Mesenchymal stem cell (in vitro differentiated cells and primary cell): ENCODE measurements at regions not wholly inside any gene's neighbourhood (a gene's known extent, or its start where the extent isn't known, plus 50 kb on each side); places are given as distances from the start of the nearest gene placed in this dataset.
A peak's percentile ranks its signal among the peaks of the same experiment; 100 is the strongest.

Source experiments
- DNase-seq: peaks from one replicate; pipeline ENCODE4 v3.0.0-alpha.2; 2013
- H2AFZ ChIP-seq: one replicate; pipeline ENCODE4 v1.6.1; 2013; ENCODE audit warnings: low read depth, mild to moderate bottlenecking, control low read depth, inconsistent platforms, low read length, moderate library complexity
- H2AK5ac ChIP-seq: 2 replicates; pipeline ENCODE4 v1.6.1; 2013; ENCODE audit warnings: low read length, moderate library complexity, mild to moderate bottlenecking, inconsistent platforms; ENCODE audit not compliant: severe bottlenecking
- H2BK120ac ChIP-seq: one replicate; pipeline ENCODE4 v1.6.1; 2013; ENCODE audit warnings: low read depth, mild to moderate bottlenecking, inconsistent platforms, low read length, moderate library complexity
- H2BK12ac ChIP-seq, 2 experiments: one replicate each; pipeline ENCODE4 v1.6.1; 2013; ENCODE audit warnings: inconsistent platforms in 2 of 2, low read length in 2 of 2, mild to moderate bottlenecking in 2 of 2, moderate library complexity in 2 of 2, control low read depth in 1 of 2
- H2BK15ac ChIP-seq: one replicate; pipeline ENCODE4 v1.6.1; 2013; ENCODE audit warnings: mild to moderate bottlenecking, low read depth, inconsistent platforms; ENCODE audit not compliant: poor library complexity, severe bottlenecking
- H2BK5ac ChIP-seq: 2 replicates; pipeline ENCODE4 v1.6.1; 2013; ENCODE audit warnings: low read depth, mild to moderate bottlenecking, low read length, control low read depth, inconsistent platforms; ENCODE audit not compliant: poor library complexity, severe bottlenecking
- H3K14ac ChIP-seq, 2 experiments: one replicate each; pipeline ENCODE4 v1.6.1; 2013; ENCODE audit warnings: inconsistent platforms in 2 of 2, low read length in 2 of 2, control low read depth in 1 of 2, mild to moderate bottlenecking in 1 of 2, moderate library complexity in 1 of 2
- H3K18ac ChIP-seq, 2 experiments: one replicate each; pipeline ENCODE4 v1.6.1; 2013; ENCODE audit warnings: inconsistent platforms in 2 of 2, low read length in 2 of 2, control low read depth in 1 of 2, low read depth in 1 of 2, mild to moderate bottlenecking in 1 of 2
- H3K23ac ChIP-seq, 2 experiments: one replicate each; pipeline ENCODE4 v1.6.1; 2013; ENCODE audit warnings: inconsistent platforms in 2 of 2, low read length in 2 of 2, mild to moderate bottlenecking in 2 of 2, moderate library complexity in 2 of 2, control low read depth in 1 of 2
- H3K27ac ChIP-seq: 2 replicates; pipeline ENCODE4 v1.5.1; 2013; ENCODE audit warnings: mild to moderate bottlenecking, moderate library complexity, low read length, control low read depth, inconsistent platforms; ENCODE audit not compliant: poor library complexity, severe bottlenecking
- H3K27me3 ChIP-seq, 2 experiments: 2 replicates each; pipeline versions ENCODE4 v1.6.1 to v1.7.0; 2013; ENCODE audit warnings: low read length in 2 of 2, mild to moderate bottlenecking in 2 of 2, moderate library complexity in 2 of 2, control low read depth in 1 of 2, inconsistent platforms in 1 of 2; ENCODE audit not compliant: control insufficient read depth in 1 of 2, insufficient read depth in 1 of 2
- H3K36me3 ChIP-seq, 2 experiments: 2 replicates each; pipeline versions ENCODE4 v1.6.1 to v1.7.0; 2013; ENCODE audit warnings: low read length in 2 of 2, control low read depth in 1 of 2, inconsistent platforms in 1 of 2, low read depth in 1 of 2, mild to moderate bottlenecking in 1 of 2; ENCODE audit not compliant: insufficient read depth in 2 of 2, control insufficient read depth in 1 of 2
- H3K4ac ChIP-seq, 2 experiments: one replicate each; pipeline ENCODE4 v1.6.1; 2013; ENCODE audit warnings: inconsistent platforms in 2 of 2, low read length in 2 of 2, mild to moderate bottlenecking in 2 of 2, moderate library complexity in 2 of 2, control low read depth in 1 of 2, low read depth in 1 of 2
- H3K4me1 ChIP-seq: 2 replicates; pipeline ENCODE4 v1.6.1; 2013; ENCODE audit warnings: low read depth, low read length, control low read depth; ENCODE audit not compliant: control insufficient read depth, insufficient read depth
- H3K4me2 ChIP-seq: 2 replicates; pipeline ENCODE4 v1.6.1; 2013; ENCODE audit warnings: low read length, mild to moderate bottlenecking, inconsistent platforms; ENCODE audit not compliant: poor library complexity, severe bottlenecking
- H3K4me3 ChIP-seq, 2 experiments: 2 replicates each; pipeline versions ENCODE4 v1.5.1 to v1.7.0; 2013; ENCODE audit warnings: low read length in 2 of 2, mild to moderate bottlenecking in 2 of 2, control low read depth in 1 of 2, low read depth in 1 of 2; ENCODE audit not compliant: insufficient read depth in 1 of 2
- H3K79me1 ChIP-seq: replicated peaks from 2 replicates; pipeline ENCODE4 v1.6.1; 2013; ENCODE audit warnings: mild to moderate bottlenecking, control low read depth, low read length, inconsistent platforms; ENCODE audit not compliant: poor library complexity, severe bottlenecking
- H3K9ac ChIP-seq: 2 replicates; pipeline ENCODE4 v1.7.0; 2013; ENCODE audit warnings: mild to moderate bottlenecking, low read length, moderate library complexity
- H3K9me3 ChIP-seq: 2 replicates; pipeline ENCODE4 v1.7.0; 2013; ENCODE audit warnings: mild to moderate bottlenecking, low read length; ENCODE audit not compliant: control insufficient read depth
- H4K8ac ChIP-seq: one replicate; pipeline ENCODE4 v1.6.1; 2013; ENCODE audit warnings: inconsistent platforms, mild to moderate bottlenecking, low read length, moderate library complexity
- H4K91ac ChIP-seq: one replicate; pipeline ENCODE4 v1.6.1; 2013; ENCODE audit warnings: mild to moderate bottlenecking, low read length, inconsistent platforms
- WGBS: methylation state at CpG from one replicate; pipeline ENCODE4 v1.1.7; 2013; ENCODE audit warnings: mixed read lengths; 5-methylcytosine and 5-hydroxymethylcytosine counted together

DNA sequence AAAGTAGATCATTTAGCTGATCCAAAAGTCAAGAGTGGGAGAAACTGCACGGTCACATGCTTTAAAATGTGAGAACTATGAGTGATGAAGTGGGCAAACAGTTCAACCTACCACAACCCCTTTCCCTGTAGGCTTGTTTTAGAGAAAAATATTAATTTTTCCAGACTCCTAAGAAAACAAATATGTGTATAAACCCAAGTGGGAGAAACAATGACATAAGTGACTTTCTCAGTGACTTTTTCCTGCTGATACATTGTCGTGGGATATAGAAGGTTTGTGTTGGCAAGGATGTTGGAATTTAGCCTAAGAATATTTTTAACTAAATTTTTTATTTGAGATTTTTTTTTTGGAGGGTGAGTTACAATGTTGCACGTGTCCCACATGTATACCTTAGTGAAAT is 321.7 kb downstream of the FIGN start:
- H4K91ac ChIP-seq, result no peak overlapping the region
- no peak overlapping the region for H3K4me2 ChIP-seq
- WGBS, result 91% methylated on average over 1 of the region's 3 CpGs
- no peak overlapping the region for H3K23ac ChIP-seq
- no peak overlapping the region for H2BK12ac ChIP-seq
- no peak for DNase-seq
- no peaks in the 10 kb centered on the region for H3K27me3 ChIP-seq
- no peak overlapping the region for H2AK5ac ChIP-seq
- no peak overlapping the region for H2AFZ ChIP-seq
- H3K9ac ChIP-seq, result no peak overlapping the region
- H3K14ac ChIP-seq, result no peak overlapping the region
- no peaks in the 10 kb centered on the region for H3K79me1 ChIP-seq
- H3K4me3 ChIP-seq, result no peak overlapping the region
- no peaks in the 10 kb centered on the region for H3K9me3 ChIP-seq
- H2BK15ac ChIP-seq, result no peak overlapping the region
- no peak overlapping the region for H2BK120ac ChIP-seq
- no peak overlapping the region for H4K8ac ChIP-seq
- H3K18ac ChIP-seq, result no peak overlapping the region
- no peak overlapping the region for H3K27ac ChIP-seq
- H3K4me1 ChIP-seq, result no peaks in the 10 kb centered on the region
- no peaks in the 10 kb centered on the region for H3K36me3 ChIP-seq
- no peak overlapping the region for H3K4ac ChIP-seq
- no peak overlapping the region for H2BK5ac ChIP-seq

DNA sequence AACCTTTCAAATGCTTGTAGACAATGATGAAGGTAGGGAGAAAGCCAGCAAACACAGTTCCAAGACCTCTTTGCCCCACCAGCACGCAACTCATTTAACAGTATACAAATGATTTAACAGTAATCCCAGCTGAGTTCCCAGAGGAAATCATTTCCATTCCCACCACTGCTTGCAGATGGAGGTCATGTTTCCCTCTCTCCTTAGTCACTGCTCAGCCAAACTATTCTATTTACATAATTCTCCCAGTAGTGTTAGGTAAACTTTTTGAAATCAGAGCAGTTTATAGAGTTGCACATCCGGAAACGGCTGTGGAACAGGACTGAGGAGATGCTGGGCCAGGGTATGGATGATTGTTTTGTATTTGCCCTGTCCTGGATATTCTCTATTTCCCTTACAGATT is 328.5 kb downstream of the FIGN start:
- no peak overlapping the region for H3K4me2 ChIP-seq
- no peak overlapping the region for H2BK120ac ChIP-seq
- no peak overlapping the region for H2BK15ac ChIP-seq
- no peak overlapping the region for H2BK5ac ChIP-seq
- no peak overlapping the region for H3K27ac ChIP-seq
- no peaks in the 10 kb centered on the region for H3K9me3 ChIP-seq
- H3K18ac ChIP-seq, result no peak overlapping the region
- H3K23ac ChIP-seq, result no peak overlapping the region
- no peak overlapping the region for H4K91ac ChIP-seq
- no peak overlapping the region for H2BK12ac ChIP-seq
- 73% methylated on average over 2 of the region's 3 CpGs for WGBS
- H3K4me3 ChIP-seq, result no peak overlapping the region
- peak; percentile 73 for DNase-seq
- H4K8ac ChIP-seq, result no peak overlapping the region
- no peak overlapping the region for H3K4ac ChIP-seq
- H3K36me3 ChIP-seq, result no peaks in the 10 kb centered on the region
- no peak overlapping the region for H2AFZ ChIP-seq
- H3K9ac ChIP-seq, result no peak overlapping the region
- no peaks in the 10 kb centered on the region for H3K27me3 ChIP-seq
- no peak overlapping the region for H3K14ac ChIP-seq
- H2AK5ac ChIP-seq, result no peak overlapping the region
- H3K79me1 ChIP-seq, result no peaks in the 10 kb centered on the region
- H3K4me1 ChIP-seq, result no peaks in the 10 kb centered on the region

DNA sequence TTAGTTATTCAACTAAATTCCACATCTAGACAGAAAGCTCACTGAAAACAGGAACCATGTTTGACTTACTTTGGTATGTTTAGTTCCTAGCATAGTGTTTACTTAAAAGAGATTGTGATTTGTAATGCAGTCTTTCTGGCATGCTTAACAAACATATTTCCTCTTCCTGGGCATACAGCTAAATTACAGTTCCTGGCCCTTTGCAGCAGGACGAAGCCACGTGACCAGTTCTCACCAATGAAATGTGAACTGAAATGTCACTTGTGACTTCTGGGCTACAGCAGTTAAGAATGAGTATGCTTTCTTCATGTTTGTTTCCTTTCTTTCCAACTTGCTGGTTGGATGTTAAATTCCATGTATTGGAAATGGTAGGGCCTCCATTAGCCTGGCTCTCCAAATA is 330.5 kb downstream of the FIGN start:
- Histone ChIP-seq H3K36me3 (no peaks in the 10 kb centered on the region), H3K4me2 (no peak overlapping the region), H3K4me1 (no peaks in the 10 kb centered on the region), H2BK15ac (no peak overlapping the region), H4K91ac (no peak overlapping the region), H3K18ac (no peak overlapping the region), H2AK5ac (no peak overlapping the region), H3K79me1 (no peaks in the 10 kb centered on the region), H3K9me3 (no peaks in the 10 kb centered on the region), H2BK120ac (no peak overlapping the region), H3K14ac (no peak overlapping the region), H3K4ac (no peak overlapping the region), H3K23ac (no peak overlapping the region), H3K4me3 (no peak overlapping the region), H3K27ac (no peak overlapping the region), H3K9ac (no peak overlapping the region), H2BK5ac (no peak overlapping the region), H2BK12ac (no peak overlapping the region), H3K27me3 (no peaks in the 10 kb centered on the region), H4K8ac (no peak overlapping the region), H2AFZ (no peak overlapping the region)
- WGBS, result 75% methylated on average over 2 of the region's 2 CpGs
- peak; percentile 16 for DNase-seq

DNA sequence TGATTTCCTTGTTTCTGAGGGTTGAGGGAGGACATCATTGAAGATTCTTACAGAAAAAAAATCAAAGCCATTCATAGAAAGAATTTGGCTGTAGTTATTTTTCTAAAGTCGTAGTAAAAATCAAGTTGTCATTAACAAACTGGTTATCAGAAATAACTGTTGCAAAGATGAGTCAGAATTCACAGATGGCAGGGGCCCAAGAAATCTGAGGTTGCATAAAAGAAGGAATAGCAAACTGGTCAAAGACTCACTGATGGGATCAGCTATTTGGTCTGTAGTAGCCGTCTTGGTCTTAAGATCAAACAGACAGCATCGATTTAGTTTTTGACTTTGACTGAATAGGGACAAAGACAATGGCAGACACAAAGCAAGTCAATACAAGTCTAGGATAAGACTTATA is 334.3 kb downstream of the FIGN start:
- Histone ChIP-seq H3K9me3 (no peaks in the 10 kb centered on the region), H3K14ac (no peak overlapping the region), H2BK120ac (no peak overlapping the region), H4K91ac (no peak overlapping the region), H2AK5ac (no peak overlapping the region), H2BK5ac (no peak overlapping the region), H3K79me1 (no peaks in the 10 kb centered on the region), H2BK12ac (no peak overlapping the region), H2BK15ac (no peak overlapping the region), H3K27ac (no peak overlapping the region), H3K4me2 (no peak overlapping the region), H3K23ac (no peak overlapping the region), H3K27me3 (no peaks in the 10 kb centered on the region), H3K4me3 (no peak overlapping the region), H3K36me3 (no peaks in the 10 kb centered on the region), H3K4me1 (no peaks in the 10 kb centered on the region), H2AFZ (no peak overlapping the region), H3K18ac (no peak overlapping the region), H4K8ac (no peak overlapping the region), H3K4ac (no peak overlapping the region), H3K9ac (no peak overlapping the region)
- 93% methylated on average over 3 of the region's 3 CpGs for WGBS
- peak; percentile 58 for DNase-seq
